OCI-LY1 (cell line): ENCODE measurements at regions not wholly inside any gene's neighbourhood (a gene's known extent, or its start where the extent isn't known, plus 50 kb on each side); places are given as distances from the start of the nearest gene placed in this dataset.

Source experiments
- H2AFZ ChIP-seq: fragments of 200-600 bp; sonication (generic), shearing (Covaris generic); 2 replicates; pipeline ENCODE4 v1.6.0; 2014; ENCODE audit warnings: antibody characterized with exemption, mild to moderate bottlenecking, low read length
- H3F3A ChIP-seq: fragments of 200-600 bp; sonication (generic), shearing (Covaris generic); 2 replicates; pipeline ENCODE4 v1.6.0; 2014; ENCODE audit warnings: mild to moderate bottlenecking, antibody characterized with exemption, low read length, moderate library complexity; ENCODE audit not compliant: insufficient read depth
- H3K27ac ChIP-seq: fragments of 200-600 bp; sonication (generic); 2 replicates; pipeline ENCODE4 v1.5.1; 2014; ENCODE audit warnings: low read length, mixed run types, mild to moderate bottlenecking, low read depth; ENCODE audit not compliant: poor library complexity, severe bottlenecking
- H3K27me3 ChIP-seq: fragments of 200-600 bp; sonication (generic); 2 replicates; pipeline ENCODE4 v1.6.0; 2014; ENCODE audit warnings: antibody characterized with exemption, mild to moderate bottlenecking, low read length, moderate library complexity; ENCODE audit not compliant: insufficient read depth
- H3K36me3 ChIP-seq: fragments of 200-600 bp; sonication (generic); 2 replicates; pipeline ENCODE4 v1.6.1; 2014; ENCODE audit warnings: mild to moderate bottlenecking, antibody characterized with exemption, low read length, moderate library complexity, mixed read lengths; ENCODE audit not compliant: insufficient read depth
- H3K4me1 ChIP-seq: fragments of 200-600 bp; sonication (generic); 2 replicates; pipeline ENCODE4 v1.5.1; 2014; ENCODE audit warnings: mild to moderate bottlenecking, low read length, moderate library complexity; ENCODE audit not compliant: insufficient read depth, severe bottlenecking
- H3K4me2 ChIP-seq: fragments of 200-600 bp; sonication (generic), shearing (Covaris generic); 2 replicates; pipeline ENCODE4 v1.6.1; 2014; ENCODE audit warnings: low read length
- H3K4me3 ChIP-seq: fragments of 200-600 bp; sonication (generic); 2 replicates; pipeline ENCODE4 v1.5.1; 2014; ENCODE audit warnings: low read length, low read depth, mild to moderate bottlenecking, mixed read lengths; ENCODE audit not compliant: poor library complexity, severe bottlenecking
- H3K79me2 ChIP-seq: fragments of 200-600 bp; shearing (Covaris generic); 2 replicates; pipeline ENCODE4 v1.6.1; 2016; ENCODE audit warnings: mixed run types, low read length, mixed read lengths; ENCODE audit not compliant: insufficient read depth
- H3K9ac ChIP-seq: fragments of 200-600 bp; sonication (generic), shearing (Covaris generic); 2 replicates; pipeline ENCODE4 v1.6.1; 2014; ENCODE audit warnings: mild to moderate bottlenecking, low read length, mixed read lengths
- H3K9me2 ChIP-seq: fragments of 200-600 bp; sonication (generic), shearing (Covaris generic); 2 replicates; pipeline ENCODE4 v1.6.1; 2014; ENCODE audit warnings: low read depth, mild to moderate bottlenecking, low read length, mixed read lengths
- H3K9me3 ChIP-seq: fragments of 200-600 bp; shearing (Covaris generic); 2 replicates; pipeline ENCODE4 v1.6.1; 2014; ENCODE audit warnings: low read length, mixed read lengths
- H4K20me1 ChIP-seq: fragments of 200-600 bp; sonication (generic), shearing (Covaris generic); 2 replicates; pipeline ENCODE4 v1.6.0; 2016; ENCODE audit warnings: mild to moderate bottlenecking, low read length; ENCODE audit not compliant: insufficient read depth
- CTCF ChIP-seq: fragments of 200-600 bp; sonication (generic), shearing (Covaris generic); IDR thresholded peaks from 2 replicates; pipeline ENCODE4 v1.5.1; 2017; ENCODE audit warnings: mild to moderate bottlenecking, antibody characterized with exemption, low read length, moderate library complexity, mixed read lengths
- EZH2 ChIP-seq: fragments of 200-600 bp; sonication (generic), shearing (Covaris generic); IDR thresholded peaks from 2 replicates; pipeline ENCODE4 v1.8.0; 2017; ENCODE audit warnings: borderline replicate concordance, mixed run types, mild to moderate bottlenecking, antibody characterized with exemption, low read length, moderate library complexity, mixed read lengths

DNA sequence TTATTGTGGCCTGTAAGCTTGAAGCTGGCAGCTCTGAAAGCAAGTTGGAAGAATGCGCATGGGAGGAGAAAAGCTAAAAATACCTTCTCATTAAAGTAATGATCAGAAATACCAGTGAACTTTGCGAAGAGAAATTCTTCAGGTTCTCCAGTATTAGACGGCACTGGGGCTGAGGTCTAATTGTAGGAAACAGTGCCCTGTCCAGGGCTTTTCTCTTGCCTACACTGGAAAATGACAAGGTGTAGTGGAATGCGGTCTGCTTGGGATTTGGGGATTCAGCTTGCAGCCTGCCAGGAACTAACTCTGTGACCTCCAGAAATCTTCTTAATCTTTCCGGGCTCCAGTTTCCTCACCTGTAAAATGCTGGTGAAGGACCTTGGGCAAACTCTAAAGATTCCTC is 53.3 kb upstream of the KCNJ16 start:
- no peak overlapping the region for H3K4me2 ChIP-seq
- no peak overlapping the region for H3K9ac ChIP-seq
- TF ChIP-seq CTCF (no peak), EZH2 (no peak)
- no peaks in the 10 kb centered on the region for H3K36me3 ChIP-seq
- H3K4me1 ChIP-seq, result no peaks in the 10 kb centered on the region
- H3K4me3 ChIP-seq, result no peak overlapping the region
- H3K9me3 ChIP-seq, result no peaks in the 10 kb centered on the region
- no peaks in the 10 kb centered on the region for H3K9me2 ChIP-seq
- H3F3A ChIP-seq, result no peaks in the 10 kb centered on the region
- H3K27ac ChIP-seq, result no peak overlapping the region
- no peaks in the 10 kb centered on the region for H4K20me1 ChIP-seq
- no peaks in the 10 kb centered on the region for H3K27me3 ChIP-seq
- no peak overlapping the region for H2AFZ ChIP-seq
- H3K79me2 ChIP-seq, result no peaks in the 10 kb centered on the region

DNA sequence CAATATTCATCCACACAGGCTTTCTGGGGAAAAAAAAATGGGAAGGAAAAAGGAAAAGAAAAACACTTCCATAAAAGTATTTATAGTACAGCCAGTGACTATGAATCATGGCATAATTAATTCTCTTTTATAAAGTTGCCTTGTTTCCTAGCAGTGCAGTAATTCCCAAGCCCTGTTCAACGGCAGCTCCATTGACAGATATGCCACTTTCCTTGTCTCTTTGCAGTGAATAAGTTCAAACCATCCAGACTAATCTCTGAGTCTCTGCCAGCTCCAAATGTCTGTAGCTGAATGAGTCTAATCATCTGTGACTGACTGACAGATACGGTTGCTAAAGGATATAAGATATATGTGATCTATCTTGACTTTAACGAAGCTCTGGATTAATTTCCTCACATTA is 52.9 kb upstream of the KCNJ16 start:
- Histone ChIP-seq H3K27me3 (no peaks in the 10 kb centered on the region), H3K27ac (no peak overlapping the region), H3K9ac (no peak overlapping the region), H2AFZ (no peak overlapping the region), H3K4me3 (no peak overlapping the region), H3F3A (no peaks in the 10 kb centered on the region), H3K79me2 (no peaks in the 10 kb centered on the region), H3K9me2 (no peaks in the 10 kb centered on the region), H3K4me1 (no peaks in the 10 kb centered on the region), H3K4me2 (no peak overlapping the region), H3K9me3 (no peaks in the 10 kb centered on the region), H3K36me3 (no peaks in the 10 kb centered on the region), H4K20me1 (no peaks in the 10 kb centered on the region)
- no peak for TF ChIP-seq EZH2
- no peak for TF ChIP-seq CTCF

GRCh38 chr17:70024253-70024652 is 50.8 kb upstream of the KCNJ16 start:
- H4K20me1 ChIP-seq, result no peaks in the 10 kb centered on the region
- no peaks in the 10 kb centered on the region for H3K79me2 ChIP-seq
- H3K27ac ChIP-seq, result no peak overlapping the region
- TF ChIP-seq CTCF (no peak), EZH2 (no peak)
- H3F3A ChIP-seq, result no peaks in the 10 kb centered on the region
- no peaks in the 10 kb centered on the region for H3K27me3 ChIP-seq
- H3K9me3 ChIP-seq, result no peaks in the 10 kb centered on the region
- H3K4me2 ChIP-seq, result no peak overlapping the region
- no peaks in the 10 kb centered on the region for H3K36me3 ChIP-seq
- H3K9me2 ChIP-seq, result no peaks in the 10 kb centered on the region
- H3K4me1 ChIP-seq, result no peaks in the 10 kb centered on the region
- H3K9ac ChIP-seq, result no peak overlapping the region
- H3K4me3 ChIP-seq, result no peak overlapping the region
- H2AFZ ChIP-seq, result no peak overlapping the region
